ENCODE measurements at regions not wholly inside any gene's neighbourhood (a gene's known extent, or its start where the extent isn't known, plus 50 kb on each side); places are given as distances from the start of the nearest gene placed in this dataset.

DNA sequence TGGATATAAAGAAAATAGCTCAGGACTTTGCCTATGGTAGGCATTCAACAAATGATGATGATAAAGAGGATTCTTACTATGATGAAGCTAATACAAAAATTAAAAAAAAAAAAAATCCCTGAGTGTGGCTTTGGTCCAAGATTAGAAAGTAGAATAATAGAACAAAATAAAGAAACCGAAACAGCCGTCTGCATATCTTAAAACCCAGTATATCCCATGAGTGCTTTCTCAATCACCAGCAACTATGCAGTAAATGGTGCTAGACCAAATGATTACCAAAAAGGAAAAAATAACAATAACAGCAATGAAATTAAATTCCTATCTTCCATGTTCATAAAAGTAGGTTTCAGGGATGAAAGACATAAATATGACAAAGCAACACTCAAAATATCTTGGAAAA lies 59.3 kb upstream of the DCC start:
- TF ChIP-seq, protein P1, sequence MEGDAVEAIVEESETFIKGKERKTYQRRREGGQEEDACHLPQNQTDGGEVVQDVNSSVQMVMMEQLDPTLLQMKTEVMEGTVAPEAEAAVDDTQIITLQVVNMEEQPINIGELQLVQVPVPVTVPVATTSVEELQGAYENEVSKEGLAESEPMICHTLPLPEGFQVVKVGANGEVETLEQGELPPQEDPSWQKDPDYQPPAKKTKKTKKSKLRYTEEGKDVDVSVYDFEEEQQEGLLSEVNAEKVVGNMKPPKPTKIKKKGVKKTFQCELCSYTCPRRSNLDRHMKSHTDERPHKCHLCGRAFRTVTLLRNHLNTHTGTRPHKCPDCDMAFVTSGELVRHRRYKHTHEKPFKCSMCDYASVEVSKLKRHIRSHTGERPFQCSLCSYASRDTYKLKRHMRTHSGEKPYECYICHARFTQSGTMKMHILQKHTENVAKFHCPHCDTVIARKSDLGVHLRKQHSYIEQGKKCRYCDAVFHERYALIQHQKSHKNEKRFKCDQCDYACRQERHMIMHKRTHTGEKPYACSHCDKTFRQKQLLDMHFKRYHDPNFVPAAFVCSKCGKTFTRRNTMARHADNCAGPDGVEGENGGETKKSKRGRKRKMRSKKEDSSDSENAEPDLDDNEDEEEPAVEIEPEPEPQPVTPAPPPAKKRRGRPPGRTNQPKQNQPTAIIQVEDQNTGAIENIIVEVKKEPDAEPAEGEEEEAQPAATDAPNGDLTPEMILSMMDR (conservative IDR thresholded peaks at IDR 0.05; ENCODE audit: low read depth, low read length): no peak
- TF ChIP-seq EZH2 (IDR thresholded peaks at IDR 0.05; ENCODE audit: low read length, unreplicated experiment): no peak
- TF ChIP-seq EZH2phosphoT487 (IDR thresholded peaks at IDR 0.05; ENCODE audit: borderline replicate concordance, low read length): no peak
